ENCODE measurements at regions not wholly inside any gene's neighbourhood (a gene's known extent, or its start where the extent isn't known, plus 50 kb on each side); places are given as distances from the start of the nearest gene placed in this dataset.

DNA sequence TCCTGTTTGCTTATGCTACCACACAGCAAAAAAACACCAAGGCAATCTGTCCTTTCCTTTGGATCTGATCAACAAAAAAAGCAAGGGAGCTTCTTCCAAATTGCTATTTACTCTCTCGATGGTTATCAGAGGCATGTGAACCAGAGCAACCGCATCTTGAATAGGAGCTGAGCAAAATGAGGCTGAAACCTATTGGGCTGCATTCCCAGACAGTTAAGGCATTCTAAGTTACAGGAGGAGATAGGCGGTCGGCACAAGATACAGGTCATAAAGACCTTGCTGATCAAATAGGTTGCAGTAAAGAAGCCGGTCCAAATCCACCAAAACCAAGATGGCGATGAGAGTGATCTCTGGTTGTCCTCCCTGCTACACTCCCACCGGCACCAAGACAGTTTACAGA lies 76.8 kb upstream of the FRMD4A start:
- no peak for ATAC-seq
- Histone ChIP-seq H3K9me3 (no peaks in the 10 kb centered on the region), H3K4me1 (no peaks in the 10 kb centered on the region), H3K27ac (no peak overlapping the region), H3K4me2 (no peak overlapping the region), H3K4me3 (no peak overlapping the region)
- FAIRE-seq: no peak
- TF ChIP-seq, protein P1, sequence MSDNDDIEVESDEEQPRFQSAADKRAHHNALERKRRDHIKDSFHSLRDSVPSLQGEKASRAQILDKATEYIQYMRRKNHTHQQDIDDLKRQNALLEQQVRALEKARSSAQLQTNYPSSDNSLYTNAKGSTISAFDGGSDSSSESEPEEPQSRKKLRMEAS (IDR thresholded peaks at IDR 0.05): no peak
- no peak for TF ChIP-seq JUN (IDR thresholded peaks at IDR 0.05)
- TF ChIP-seq, protein P2, sequence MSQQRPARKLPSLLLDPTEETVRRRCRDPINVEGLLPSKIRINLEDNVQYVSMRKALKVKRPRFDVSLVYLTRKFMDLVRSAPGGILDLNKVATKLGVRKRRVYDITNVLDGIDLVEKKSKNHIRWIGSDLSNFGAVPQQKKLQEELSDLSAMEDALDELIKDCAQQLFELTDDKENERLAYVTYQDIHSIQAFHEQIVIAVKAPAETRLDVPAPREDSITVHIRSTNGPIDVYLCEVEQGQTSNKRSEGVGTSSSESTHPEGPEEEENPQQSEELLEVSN (IDR thresholded peaks at IDR 0.05; ENCODE audit: borderline replicate concordance, low read depth): no peak
- no peak for TF ChIP-seq ZNF302 (CRISPR knock-in tag; IDR thresholded peaks at IDR 0.05)
- TF ChIP-seq, protein P3, sequence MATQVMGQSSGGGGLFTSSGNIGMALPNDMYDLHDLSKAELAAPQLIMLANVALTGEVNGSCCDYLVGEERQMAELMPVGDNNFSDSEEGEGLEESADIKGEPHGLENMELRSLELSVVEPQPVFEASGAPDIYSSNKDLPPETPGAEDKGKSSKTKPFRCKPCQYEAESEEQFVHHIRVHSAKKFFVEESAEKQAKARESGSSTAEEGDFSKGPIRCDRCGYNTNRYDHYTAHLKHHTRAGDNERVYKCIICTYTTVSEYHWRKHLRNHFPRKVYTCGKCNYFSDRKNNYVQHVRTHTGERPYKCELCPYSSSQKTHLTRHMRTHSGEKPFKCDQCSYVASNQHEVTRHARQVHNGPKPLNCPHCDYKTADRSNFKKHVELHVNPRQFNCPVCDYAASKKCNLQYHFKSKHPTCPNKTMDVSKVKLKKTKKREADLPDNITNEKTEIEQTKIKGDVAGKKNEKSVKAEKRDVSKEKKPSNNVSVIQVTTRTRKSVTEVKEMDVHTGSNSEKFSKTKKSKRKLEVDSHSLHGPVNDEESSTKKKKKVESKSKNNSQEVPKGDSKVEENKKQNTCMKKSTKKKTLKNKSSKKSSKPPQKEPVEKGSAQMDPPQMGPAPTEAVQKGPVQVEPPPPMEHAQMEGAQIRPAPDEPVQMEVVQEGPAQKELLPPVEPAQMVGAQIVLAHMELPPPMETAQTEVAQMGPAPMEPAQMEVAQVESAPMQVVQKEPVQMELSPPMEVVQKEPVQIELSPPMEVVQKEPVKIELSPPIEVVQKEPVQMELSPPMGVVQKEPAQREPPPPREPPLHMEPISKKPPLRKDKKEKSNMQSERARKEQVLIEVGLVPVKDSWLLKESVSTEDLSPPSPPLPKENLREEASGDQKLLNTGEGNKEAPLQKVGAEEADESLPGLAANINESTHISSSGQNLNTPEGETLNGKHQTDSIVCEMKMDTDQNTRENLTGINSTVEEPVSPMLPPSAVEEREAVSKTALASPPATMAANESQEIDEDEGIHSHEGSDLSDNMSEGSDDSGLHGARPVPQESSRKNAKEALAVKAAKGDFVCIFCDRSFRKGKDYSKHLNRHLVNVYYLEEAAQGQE (IDR thresholded peaks at IDR 0.05): no peak
- no peak for TF ChIP-seq CBX8 (IDR thresholded peaks at IDR 0.05)
- POLR2A ChIA-PET: no interaction called here
- 58% methylated on average over 7 of the region's 7 CpGs for WGBS (ENCODE audit: missing lambda C conversion rate)
- CTCF ChIA-PET: interaction anchor here (0.7 to 1.3 kb wide), 2 partner anchors 16 to 93 kb away, joined by 3 to 5 read pairs; no protein-coding TSS in a partner anchor
- no peak for DNase-seq (ENCODE audit: low read depth in 1 of 2, low spot score in 1 of 2)

DNA sequence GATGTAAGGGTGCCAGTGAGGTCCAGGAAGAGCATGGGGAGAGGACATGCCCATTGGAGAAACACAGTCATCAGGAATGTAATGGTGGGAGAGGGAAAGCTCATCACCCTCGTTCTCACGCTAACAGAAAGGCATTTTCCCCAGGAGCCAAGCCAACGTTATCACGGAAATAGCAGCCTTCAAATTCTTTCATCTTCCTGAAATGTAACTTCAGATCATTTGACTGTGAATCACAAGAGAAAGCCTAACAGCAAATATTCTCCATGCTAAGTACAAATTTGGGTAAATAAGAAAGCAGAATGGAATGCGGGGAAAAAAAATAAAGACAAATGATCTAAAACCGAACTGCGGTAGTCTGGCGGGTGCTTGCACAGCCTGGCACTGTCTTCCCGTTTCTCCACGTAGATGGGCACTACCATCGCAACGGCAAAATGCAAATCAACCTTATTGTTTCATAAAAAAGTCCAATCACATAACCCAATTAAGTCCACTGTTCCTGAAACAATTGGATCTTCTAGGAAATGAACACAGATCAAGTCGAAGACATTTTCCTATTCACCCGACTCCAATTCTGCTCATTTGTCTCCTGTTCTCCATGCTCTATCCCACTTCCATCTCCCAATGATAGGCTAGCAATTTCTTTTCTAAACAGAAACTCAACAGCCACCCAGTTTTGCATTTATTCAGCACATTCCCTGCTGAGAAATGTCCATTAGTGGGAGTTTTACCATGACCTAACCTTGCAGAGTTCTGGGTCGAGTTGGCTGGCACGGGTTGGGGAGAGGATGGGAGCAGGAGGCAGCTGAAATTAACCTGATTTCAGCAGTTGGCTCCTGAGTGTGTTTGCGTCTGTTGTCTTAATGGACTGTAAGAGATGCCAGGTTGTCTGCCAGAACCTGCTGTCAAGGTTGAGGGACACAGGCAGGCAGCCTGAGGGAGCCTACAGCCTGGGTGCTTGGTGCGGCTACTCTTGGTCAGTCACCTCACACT lies 74.6 kb upstream of the FRMD4A start:
- no peak for FAIRE-seq

DNA sequence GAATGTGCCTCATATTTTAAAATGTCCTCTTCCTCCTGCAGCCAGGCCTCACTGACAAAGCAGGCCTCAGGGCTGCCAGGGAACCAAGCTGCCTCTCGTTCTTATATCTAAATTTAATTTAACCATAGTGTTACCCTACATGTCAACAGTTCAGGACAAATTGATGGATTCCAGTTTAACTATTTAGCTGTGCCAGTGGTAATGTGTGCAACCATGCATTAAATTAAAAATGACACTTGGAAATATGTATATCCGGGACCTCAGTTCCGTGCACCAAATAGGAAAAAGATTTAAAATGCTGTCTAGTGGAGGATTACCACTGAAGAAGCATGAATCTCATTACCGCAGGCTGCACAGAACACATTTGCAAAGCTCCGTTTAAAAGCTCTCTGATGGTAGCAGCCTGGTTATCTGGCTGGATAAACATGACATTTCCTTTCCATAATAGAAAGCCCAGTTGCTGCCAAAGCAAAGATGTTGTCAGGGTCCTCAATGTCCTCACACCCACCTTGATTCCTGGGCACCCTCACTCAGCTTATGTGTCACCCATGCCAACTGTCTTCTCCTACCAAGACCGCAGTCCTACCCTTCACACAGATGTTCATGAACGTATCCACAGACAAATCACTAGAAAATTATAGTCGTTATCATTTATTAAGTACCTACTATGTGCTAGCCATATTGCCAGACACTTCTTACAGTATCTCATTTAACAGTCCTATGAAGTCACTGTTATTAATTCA lies 73.3 kb upstream of the FRMD4A start:
- no peak for TF ChIP-seq HEYL (CRISPR knock-in tag; IDR thresholded peaks at IDR 0.05)
- no peak for TF ChIP-seq CHD4 (IDR thresholded peaks at IDR 0.05; ENCODE audit: borderline replicate concordance)
- no peak for TF ChIP-seq CBX2 (IDR thresholded peaks at IDR 0.05; ENCODE audit: borderline replicate concordance, low read depth)
- no peak for TF ChIP-seq NR3C1 (IDR thresholded peaks at IDR 0.05)
- TF ChIP-seq POLR2A (IDR thresholded peaks at IDR 0.05; ENCODE audit: low read length): no peak
- no peak for TF ChIP-seq HDAC2 (IDR thresholded peaks at IDR 0.05)
- no peak for TF ChIP-seq POLR2AphosphoS2 (conservative IDR thresholded peaks at IDR 0.05; ENCODE audit: low read length)
- TF ChIP-seq, protein P4, sequence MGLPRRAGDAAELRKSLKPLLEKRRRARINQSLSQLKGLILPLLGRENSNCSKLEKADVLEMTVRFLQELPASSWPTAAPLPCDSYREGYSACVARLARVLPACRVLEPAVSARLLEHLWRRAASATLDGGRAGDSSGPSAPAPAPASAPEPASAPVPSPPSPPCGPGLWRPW (IDR thresholded peaks at IDR 0.05): no peak
- TF ChIP-seq, protein P5, sequence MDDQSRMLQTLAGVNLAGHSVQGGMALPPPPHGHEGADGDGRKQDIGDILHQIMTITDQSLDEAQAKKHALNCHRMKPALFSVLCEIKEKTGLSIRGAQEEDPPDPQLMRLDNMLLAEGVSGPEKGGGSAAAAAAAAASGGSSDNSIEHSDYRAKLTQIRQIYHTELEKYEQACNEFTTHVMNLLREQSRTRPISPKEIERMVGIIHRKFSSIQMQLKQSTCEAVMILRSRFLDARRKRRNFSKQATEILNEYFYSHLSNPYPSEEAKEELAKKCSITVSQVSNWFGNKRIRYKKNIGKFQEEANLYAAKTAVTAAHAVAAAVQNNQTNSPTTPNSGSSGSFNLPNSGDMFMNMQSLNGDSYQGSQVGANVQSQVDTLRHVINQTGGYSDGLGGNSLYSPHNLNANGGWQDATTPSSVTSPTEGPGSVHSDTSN (IDR thresholded peaks at IDR 0.05): no peak
- no peak for TF ChIP-seq MAZ (IDR thresholded peaks at IDR 0.05; ENCODE audit: borderline replicate concordance, low read depth, low read length)
- no peak for TF ChIP-seq CBX8 (IDR thresholded peaks at IDR 0.05)
- Histone ChIP-seq H3K4me1 (no peaks in the 10 kb centered on the region), H3K27ac (no peak overlapping the region), H3K9me3 (no peaks in the 10 kb centered on the region), H3K4me3 (no peak overlapping the region), H3K4me2 (no peak overlapping the region)
- 56% methylated on average over 8 of the region's 8 CpGs for WGBS (ENCODE audit: missing lambda C conversion rate)
- DNase-seq (ENCODE audit: low read depth in 1 of 2, low spot score in 1 of 2) (no peak), FAIRE-seq (no peak), ATAC-seq (no peak)
- CTCF ChIA-PET: interaction anchor here (0.7 to 1.1 kb wide), 2 partner anchors 196 to 443 kb away, joined by 3 read pairs; no protein-coding TSS in a partner anchor
- POLR2A ChIA-PET: no interaction called here

More for the DNA sequence above, 74.6 kb upstream of the FRMD4A start:
- Histone ChIP-seq H3K4me2 (peak overlapping the region; percentile 46), H3K4me1 (no peaks in the 10 kb centered on the region), H3K9me3 (no peaks in the 10 kb centered on the region), H3K4me3 (0 out of 3 replicates have a peak overlapping the region, but pooled peaks have one; percentile 18), H3K27ac (no peak overlapping the region)
- POLR2A ChIA-PET: no interaction called here
- WGBS (ENCODE audit: missing lambda C conversion rate): 42% methylated on average over 18 of the region's 18 CpGs
- CTCF ChIA-PET: interaction anchor here (1.1 kb wide), 1 partner anchor 180 kb away, joined by 3 read pairs; no protein-coding TSS in a partner anchor
- peak; percentile 19 to 41; a peak in 3 of 6 replicates for ATAC-seq
- peak in 1 of 2 experiments; percentile 24 for DNase-seq (ENCODE audit: low read depth in 1 of 2, low spot score in 1 of 2)
- TF ChIP-seq, protein P6, sequence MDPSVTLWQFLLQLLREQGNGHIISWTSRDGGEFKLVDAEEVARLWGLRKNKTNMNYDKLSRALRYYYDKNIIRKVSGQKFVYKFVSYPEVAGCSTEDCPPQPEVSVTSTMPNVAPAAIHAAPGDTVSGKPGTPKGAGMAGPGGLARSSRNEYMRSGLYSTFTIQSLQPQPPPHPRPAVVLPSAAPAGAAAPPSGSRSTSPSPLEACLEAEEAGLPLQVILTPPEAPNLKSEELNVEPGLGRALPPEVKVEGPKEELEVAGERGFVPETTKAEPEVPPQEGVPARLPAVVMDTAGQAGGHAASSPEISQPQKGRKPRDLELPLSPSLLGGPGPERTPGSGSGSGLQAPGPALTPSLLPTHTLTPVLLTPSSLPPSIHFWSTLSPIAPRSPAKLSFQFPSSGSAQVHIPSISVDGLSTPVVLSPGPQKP (IDR thresholded peaks at IDR 0.05; ENCODE audit: low read depth, low read length): no peak
- no peak for TF ChIP-seq FOSL2 (IDR thresholded peaks at IDR 0.05)
- TF ChIP-seq FOSL2 (CRISPR knock-in tag; IDR thresholded peaks at IDR 0.05): peak; percentile 30; the same call in 1 of the 2 replicates
